AG04450 (cell line): ENCODE measurements at regions not wholly inside any gene's neighbourhood (a gene's known extent, or its start where the extent isn't known, plus 50 kb on each side); places are given as distances from the start of the nearest gene placed in this dataset.

ENCODE experiments used
- CTCF ChIA-PET: fragments of 300-600, 350-600 bp; formaldehyde crosslinking; extraction: SDS; loops from one replicate; lab custom pipeline; 2022; ENCODE audit warnings: antibody characterized with exemption, inconsistent platforms; lab: Charles Lee
- POLR2A ChIA-PET: fragments of 350-600 bp; formaldehyde crosslinking; extraction: SDS; loops from one replicate; lab custom pipeline; 2021; ENCODE audit warnings: antibody characterized with exemption, inconsistent platforms; lab: Yijun Ruan, JAX
- DNase-seq: peaks from one replicate; pipeline ENCODE4 v3.0.0-alpha.2; 2011; ENCODE audit warnings: low read depth, low spot score
- H3K27ac ChIP-seq: one replicate; pipeline ENCODE4 v1.5.1; 2012; ENCODE audit warnings: low read depth, low read length, control low read depth
- H3K27me3 ChIP-seq: one replicate; pipeline ENCODE4 v1.6.0; 2012; ENCODE audit warnings: low read length; ENCODE audit not compliant: control insufficient read depth, insufficient read depth
- H3K4me3 ChIP-seq: 2 replicates; pipeline ENCODE4 v1.5.1; 2011; ENCODE audit warnings: mild to moderate bottlenecking, low read depth, low read length, control low read depth
- H3K9me3 ChIP-seq: 2 replicates; pipeline ENCODE4 v1.5.1; 2012; ENCODE audit warnings: low read length; ENCODE audit not compliant: control insufficient read depth, insufficient read depth
- CTCF ChIP-seq: IDR thresholded peaks from 2 replicates; pipeline ENCODE4 v1.5.1; 2011; ENCODE audit warnings: low read depth, low read length, control low read depth, inconsistent platforms

- TF ChIP-seq CTCF, result no peak
- CTCF ChIA-PET, result no interaction called here
- no peak for DNase-seq
- Histone ChIP-seq H3K27ac (no peak overlapping the region), H3K9me3 (no peaks in the 10 kb centered on the region), H3K4me3 (no peak overlapping the region), H3K27me3 (no peaks in the 10 kb centered on the region)
- POLR2A ChIA-PET, result no interaction called here
Observed at GRCh38 chr5:121533814-121534213, 317.9 kb upstream of the FTMT start.

GRCh38 chr5:121550989-121551388, 300.7 kb upstream of the FTMT start:
- POLR2A ChIA-PET, result no interaction called here
- H3K4me3 ChIP-seq, result no peak overlapping the region
- H3K9me3 ChIP-seq, result no peaks in the 10 kb centered on the region
- no peak for TF ChIP-seq CTCF
- no peak for DNase-seq
- CTCF ChIA-PET, result no interaction called here
- H3K27me3 ChIP-seq, result no peaks in the 10 kb centered on the region
- no peak overlapping the region for H3K27ac ChIP-seq

DNA sequence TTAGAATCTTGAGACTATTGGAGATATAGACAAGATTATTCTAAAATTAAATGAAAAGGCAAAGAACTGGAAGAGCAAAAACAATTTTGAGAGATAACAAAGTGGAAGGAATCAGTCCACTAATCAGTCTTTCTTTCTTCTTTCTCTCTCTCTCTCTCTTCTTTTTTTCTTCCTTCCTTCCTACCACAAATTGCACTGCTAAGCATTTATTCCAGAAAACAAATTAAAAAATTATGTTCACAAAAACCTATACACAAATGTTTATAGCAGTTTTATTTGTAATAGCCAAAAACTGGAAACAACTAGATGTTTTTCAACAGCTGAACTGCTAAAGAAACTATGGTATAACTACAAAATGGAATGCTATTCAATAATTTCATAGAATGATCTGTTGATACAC, 291.9 kb upstream of the FTMT start:
- no peaks in the 10 kb centered on the region for H3K9me3 ChIP-seq
- H3K27ac ChIP-seq, result no peak overlapping the region
- H3K4me3 ChIP-seq, result no peak overlapping the region
- no peak for DNase-seq
- H3K27me3 ChIP-seq, result no peaks in the 10 kb centered on the region
- TF ChIP-seq CTCF, result no peak
- ChIA-PET CTCF (no interaction called here), POLR2A (no interaction called here)

- H3K4me3 ChIP-seq, result no peak overlapping the region
- no peak for TF ChIP-seq CTCF
- H3K27me3 ChIP-seq, result no peaks in the 10 kb centered on the region
- no peak overlapping the region for H3K27ac ChIP-seq
- ChIA-PET CTCF (no interaction called here), POLR2A (no interaction called here)
- no peak for DNase-seq
- no peaks in the 10 kb centered on the region for H3K9me3 ChIP-seq
Observed at GRCh38 chr5:121572061-121572460, 279.6 kb upstream of the FTMT start.

- no peak for TF ChIP-seq CTCF
- Histone ChIP-seq H3K27ac (no peak overlapping the region), H3K27me3 (no peaks in the 10 kb centered on the region), H3K9me3 (no peaks in the 10 kb centered on the region), H3K4me3 (no peak overlapping the region)
- no peak for DNase-seq
- ChIA-PET POLR2A (no interaction called here), CTCF (no interaction called here)
Observed at GRCh38 chr5:121573721-121574382, 277.8 kb upstream of the FTMT start.
